HuH-7 (cell line): ENCODE measurements at regions not wholly inside any gene's neighbourhood (a gene's known extent, or its start where the extent isn't known, plus 50 kb on each side); places are given as distances from the start of the nearest gene placed in this dataset.

Experiments used
- DNase-seq: peaks from one replicate; pipeline ENCODE4 v3.0.0; 2011; ENCODE audit warnings: low spot score

GRCh38 chr1:57866998-57867397, 443.1 kb upstream of the DAB1 start:
- no peak for DNase-seq

GRCh38 chr1:57860931-57861565, 437.2 kb upstream of the DAB1 start:
- no peak for DNase-seq

- no peak for DNase-seq
Observed at GRCh38 chr1:57860325-57860724, 436.5 kb upstream of the DAB1 start.

- no peak for DNase-seq
Observed at GRCh38 chr1:57858740-57859139, 434.9 kb upstream of the DAB1 start.

GRCh38 chr1:57857809-57858208, 433.9 kb upstream of the DAB1 start:
- no peak for DNase-seq

GRCh38 chr1:57854436-57854835, 430.6 kb upstream of the DAB1 start:
- DNase-seq: no peak

- no peak for DNase-seq
Observed at GRCh38 chr1:57850176-57850940, 426.5 kb upstream of the DAB1 start.

GRCh38 chr1:57848406-57848805, 424.5 kb upstream of the DAB1 start:
- DNase-seq: no peak

- no peak for DNase-seq
Observed at GRCh38 chr1:57845041-57845440, 421.2 kb upstream of the DAB1 start.

GRCh38 chr1:57844382-57844980, 420.6 kb upstream of the DAB1 start:
- DNase-seq: no peak

GRCh38 chr1:57843760-57844159, 419.9 kb upstream of the DAB1 start:
- no peak for DNase-seq

GRCh38 chr1:57839526-57839925, 415.7 kb upstream of the DAB1 start:
- no peak for DNase-seq

- no peak for DNase-seq
Observed at GRCh38 chr1:57839067-57839466, 415.2 kb upstream of the DAB1 start.

GRCh38 chr1:57835620-57836019, 411.8 kb upstream of the DAB1 start:
- no peak for DNase-seq

GRCh38 chr1:57833296-57833695, 409.4 kb upstream of the DAB1 start:
- DNase-seq: no peak

- no peak for DNase-seq
Observed at GRCh38 chr1:57832612-57833011, 408.8 kb upstream of the DAB1 start.

- DNase-seq: no peak
Observed at GRCh38 chr1:57831624-57832023, 407.8 kb upstream of the DAB1 start.

GRCh38 chr1:57826535-57826934, 402.7 kb upstream of the DAB1 start:
- no peak for DNase-seq

GRCh38 chr1:57824535-57824934, 400.7 kb upstream of the DAB1 start:
- DNase-seq: no peak

- no peak for DNase-seq
Observed at GRCh38 chr1:57820356-57821095, 396.7 kb upstream of the DAB1 start.

- DNase-seq: no peak
Observed at GRCh38 chr1:57819893-57820292, 396.0 kb upstream of the DAB1 start.

- no peak for DNase-seq
Observed at GRCh38 chr1:57803586-57803985, 379.7 kb upstream of the DAB1 start.

- no peak for DNase-seq
Observed at GRCh38 chr1:57800376-57800775, 376.5 kb upstream of the DAB1 start.
